ENCODE measurements at regions not wholly inside any gene's neighbourhood (a gene's known extent, or its start where the extent isn't known, plus 50 kb on each side); places are given as distances from the start of the nearest gene placed in this dataset.
"Not testable (repeated sequence)": the region's sequence is repeated elsewhere in the genome, so short reads cannot be mapped to it uniquely, and the experiment has no call there.

GRCh38 chr5:117133198-117133597 is 558.6 kb upstream of the SEMA6A start:
- no peak for DNase-seq (ENCODE audit: low spot score)

DNA sequence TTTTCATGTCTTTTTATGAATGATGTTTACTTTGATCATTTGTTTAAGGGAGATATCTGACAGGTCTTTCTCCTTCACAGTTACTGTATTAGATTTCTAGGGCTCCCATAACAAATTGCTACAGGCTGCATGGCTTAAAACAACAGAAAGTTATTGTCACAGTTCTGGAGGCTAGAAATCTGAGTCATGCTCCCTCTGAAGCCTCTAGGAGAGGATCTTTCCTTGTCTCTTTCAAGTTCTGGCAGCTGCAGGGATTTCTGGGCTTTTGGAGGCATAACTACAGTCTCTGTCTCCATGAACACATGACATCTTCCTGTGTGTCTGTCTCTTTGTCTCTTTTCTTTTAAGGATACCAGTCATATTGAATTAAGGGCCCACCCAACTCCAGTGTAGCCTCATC is 557.3 kb upstream of the SEMA6A start:
- DNase-seq (ENCODE audit: low spot score) = no peak

GRCh38 chr5:117131048-117131679 is 556.5 kb upstream of the SEMA6A start:
- no peak for DNase-seq (ENCODE audit: low spot score)

DNA sequence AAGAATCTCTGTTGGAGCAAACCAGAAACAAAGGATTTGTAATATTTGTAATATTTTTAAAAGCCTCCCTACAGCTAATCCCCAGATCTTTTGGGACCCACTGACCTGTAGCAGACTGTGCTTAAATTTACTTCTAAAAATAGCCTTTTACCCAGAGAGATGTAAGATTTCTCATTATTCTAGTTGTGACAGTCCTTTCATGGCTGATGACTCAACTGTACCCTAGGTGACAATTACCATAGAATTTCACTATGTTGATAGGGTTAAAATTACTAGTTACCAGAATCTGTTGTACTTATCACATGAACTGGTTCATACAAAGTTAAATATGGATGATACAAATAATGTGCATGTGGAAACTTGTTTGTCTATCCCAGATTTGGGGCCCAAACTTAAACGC is 543.9 kb upstream of the SEMA6A start:
- no peak for DNase-seq (ENCODE audit: low spot score)

GRCh38 chr5:117117314-117117713 is 542.7 kb upstream of the SEMA6A start:
- not testable (repeated sequence) for DNase-seq (ENCODE audit: low spot score)

- no peak for DNase-seq (ENCODE audit: low spot score)
These were observed 535.9 kb upstream of the SEMA6A start for GRCh38 chr5:117110548-117110947.

DNA sequence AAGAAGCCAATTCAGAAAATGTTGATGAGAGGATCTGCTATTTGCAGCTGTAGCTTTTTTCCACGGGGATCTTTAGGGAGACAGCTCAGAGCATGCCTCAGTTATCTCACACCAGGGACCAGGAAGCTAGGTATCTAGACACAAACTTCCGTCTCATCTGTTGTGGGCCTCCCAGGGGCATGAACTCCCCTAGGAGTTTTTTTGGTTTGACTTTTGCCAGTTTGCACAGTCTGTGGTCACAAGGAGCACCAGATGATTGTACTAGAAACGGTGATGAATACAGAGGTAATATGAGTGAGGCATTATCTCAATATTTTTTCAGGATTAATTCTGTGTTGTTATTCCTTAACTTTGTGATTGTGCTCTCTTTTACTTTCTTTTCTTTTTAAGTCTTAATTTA is 533.2 kb upstream of the SEMA6A start:
- DNase-seq (ENCODE audit: low spot score) = no peak

GRCh38 chr5:117103703-117104102 is 529.1 kb upstream of the SEMA6A start:
- DNase-seq (ENCODE audit: low spot score) = no peak

GRCh38 chr5:117102591-117102990 is 528.0 kb upstream of the SEMA6A start:
- no peak for DNase-seq (ENCODE audit: low spot score)

GRCh38 chr5:117100176-117100575 is 525.6 kb upstream of the SEMA6A start:
- DNase-seq (ENCODE audit: low spot score) = no peak

GRCh38 chr5:117098094-117098493 is 523.5 kb upstream of the SEMA6A start:
- DNase-seq (ENCODE audit: low spot score) = no peak

DNA sequence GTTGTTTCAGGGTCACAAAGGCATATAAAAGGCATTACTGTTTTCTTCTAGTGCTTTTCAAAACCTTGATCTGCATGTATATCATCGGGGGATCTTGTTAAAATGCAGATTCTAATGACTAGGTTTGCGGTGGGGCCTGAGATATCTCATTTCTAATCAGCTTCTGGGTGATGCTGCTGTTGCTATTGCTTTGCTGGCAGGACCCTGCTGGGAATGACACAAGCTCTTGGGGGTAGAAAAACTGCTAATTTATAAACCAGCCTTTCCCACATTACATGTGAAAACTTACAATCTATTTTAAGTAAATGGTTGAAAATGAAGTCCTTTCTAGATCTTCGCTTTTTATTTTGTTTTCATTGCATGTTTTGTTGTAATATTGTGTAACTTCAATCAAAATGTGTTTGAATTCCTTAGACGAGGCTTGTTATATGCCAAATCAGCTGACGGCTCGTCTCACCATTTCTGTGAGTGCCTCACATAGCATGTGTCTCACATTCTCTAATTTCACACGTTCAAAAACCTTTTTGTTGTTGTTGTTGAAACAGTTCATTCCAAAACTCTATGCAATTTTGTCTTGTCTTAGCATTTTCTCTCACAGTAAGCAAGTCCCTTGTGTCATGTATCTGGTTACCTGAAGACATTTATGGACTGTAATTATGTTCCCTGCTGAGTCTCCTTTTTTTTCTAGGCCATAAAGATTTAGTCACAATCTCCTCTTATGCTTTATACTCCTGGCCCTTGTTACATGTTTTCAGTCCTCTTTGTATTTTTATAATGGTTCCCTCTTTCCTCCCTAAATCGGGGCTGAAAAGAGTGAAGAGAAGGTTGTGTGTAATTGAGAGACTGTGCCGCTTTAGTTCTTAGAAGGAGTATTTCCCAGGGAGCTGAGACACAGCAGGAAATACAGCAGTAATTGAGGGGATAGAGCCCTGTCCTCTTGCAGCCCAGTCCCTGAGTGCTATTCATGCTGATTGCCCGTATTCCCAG is 521.0 kb upstream of the SEMA6A start:
- DNase-seq (ENCODE audit: low spot score) = no peak

GRCh38 chr5:117094114-117094815 is 519.6 kb upstream of the SEMA6A start:
- DNase-seq (ENCODE audit: low spot score) = no peak

- DNase-seq (ENCODE audit: low spot score) = no peak
These were observed 519.0 kb upstream of the SEMA6A start for GRCh38 chr5:117093653-117094052.

DNA sequence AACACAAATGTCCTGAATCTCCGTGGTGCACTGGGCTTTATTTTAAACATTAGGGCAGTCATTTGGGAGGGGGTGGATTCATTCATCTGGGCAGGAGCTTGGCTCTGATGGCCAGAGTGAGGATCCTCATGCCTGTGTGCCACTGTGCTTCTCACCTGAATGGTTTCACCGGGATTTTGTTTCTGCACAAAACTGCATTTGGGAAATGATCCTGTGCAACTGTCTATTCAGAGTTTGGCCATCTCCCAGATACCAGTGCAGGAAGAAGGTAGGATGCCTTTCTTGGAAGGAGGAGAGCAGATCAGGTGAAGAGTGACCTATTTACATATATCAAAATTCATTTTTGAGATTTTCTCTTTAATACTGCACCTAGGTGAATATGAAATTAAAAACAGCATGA is 514.4 kb upstream of the SEMA6A start:
- DNase-seq (ENCODE audit: low spot score) = no peak

- DNase-seq (ENCODE audit: low spot score) = no peak
These were observed 513.6 kb upstream of the SEMA6A start for GRCh38 chr5:117088176-117088575.

GRCh38 chr5:117084067-117084466 is 509.4 kb upstream of the SEMA6A start:
- no peak for DNase-seq (ENCODE audit: low spot score)

DNA sequence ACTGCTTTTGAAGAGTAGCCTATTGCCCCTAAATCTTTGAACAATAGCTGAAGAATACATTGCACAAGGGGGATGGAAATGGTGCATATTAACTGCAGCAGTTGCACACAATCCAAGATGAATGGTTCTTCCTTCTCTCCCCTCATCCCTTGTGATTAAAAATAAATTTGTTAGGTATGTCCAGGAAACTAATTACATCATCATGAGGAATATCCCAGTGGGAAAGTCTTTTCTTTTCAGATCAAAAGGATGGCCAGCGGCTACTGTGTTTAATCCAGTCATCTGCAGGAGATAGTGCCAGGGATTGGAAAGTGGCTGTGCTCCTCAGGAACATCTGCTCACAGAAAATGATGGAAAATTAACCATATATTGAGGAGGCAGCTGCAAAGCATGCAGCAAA is 508.4 kb upstream of the SEMA6A start:
- no peak for DNase-seq (ENCODE audit: low spot score)

DNA sequence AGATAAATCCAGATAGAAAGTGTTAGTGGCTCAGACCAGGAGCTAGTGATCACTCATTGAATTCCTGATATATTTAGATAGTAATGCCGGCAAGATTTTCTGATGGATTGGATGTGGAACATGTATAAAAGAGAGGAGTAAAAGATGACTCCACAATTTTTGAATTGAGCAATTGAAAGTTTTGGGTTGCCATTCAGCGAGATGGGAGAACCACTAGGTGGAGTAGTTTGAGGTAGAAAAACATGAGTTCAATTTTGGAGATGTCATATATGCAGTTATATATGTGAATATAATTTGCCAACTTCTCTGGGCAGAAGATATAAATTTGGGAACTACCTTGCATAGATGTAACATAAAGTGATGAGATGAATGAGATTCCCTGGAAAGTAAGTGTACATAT is 502.5 kb upstream of the SEMA6A start:
- no peak for DNase-seq (ENCODE audit: low spot score)

- no peak for DNase-seq (ENCODE audit: low spot score)
These were observed 497.8 kb upstream of the SEMA6A start for GRCh38 chr5:117072439-117072838.

GRCh38 chr5:117065800-117066199 is 491.2 kb upstream of the SEMA6A start:
- DNase-seq (ENCODE audit: low spot score) = no peak

DNA sequence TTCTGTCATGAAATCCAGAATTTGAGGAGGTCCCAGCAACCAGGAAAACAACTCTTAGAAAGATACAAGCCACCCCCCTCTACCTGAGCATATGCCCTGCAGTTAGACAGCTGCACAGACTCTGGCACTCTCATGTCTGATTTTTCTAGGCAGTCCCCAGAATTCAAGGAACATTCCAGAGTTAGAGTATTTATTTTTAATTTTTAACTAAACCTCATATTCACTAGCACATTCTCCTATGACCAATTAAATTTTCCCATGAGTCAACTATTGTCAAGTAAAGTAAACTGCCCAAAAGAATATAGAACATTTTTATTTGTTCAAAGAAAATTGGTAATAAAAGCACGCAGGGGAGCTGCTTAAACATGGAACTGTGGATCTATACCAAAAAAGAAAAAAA is 490.5 kb upstream of the SEMA6A start:
- DNase-seq (ENCODE audit: low spot score) = no peak

GRCh38 chr5:117060099-117060498 is 485.5 kb upstream of the SEMA6A start:
- DNase-seq (ENCODE audit: low spot score) = no peak
